ENCODE measurements at regions not wholly inside any gene's neighbourhood (a gene's known extent, or its start where the extent isn't known, plus 50 kb on each side); places are given as distances from the start of the nearest gene placed in this dataset.

GRCh38 chr4:102143433-102143832 lies 201.8 kb downstream of the SLC39A8 start:
- TF ChIP-seq CTCF (IDR thresholded peaks at IDR 0.05), result no peak
- Histone ChIP-seq H3K36me3 (replicated peaks in 1 of 2; ENCODE audit: control insufficient read depth in 1 of 2, insufficient read depth in 2 of 2, low read length in 2 of 2) (no peaks in the 10 kb centered on the region), H2AFZ (ENCODE audit: insufficient read depth, low read depth, low read length, poor library complexity, severe bottlenecking) (no peak overlapping the region), H3K9ac (ENCODE audit: insufficient read depth, low read length, poor library complexity, severe bottlenecking) (no peak overlapping the region), H3K27ac (ENCODE audit: low read depth in 1 of 2, low read length in 2 of 2) (no peak overlapping the region), H3K27me3 (ENCODE audit: control insufficient read depth in 2 of 2, insufficient read depth in 2 of 2, low read length in 2 of 2) (no peaks in the 10 kb centered on the region), H3K4me2 (replicated peaks; ENCODE audit: extremely low read depth, low read length, poor library complexity, severe bottlenecking) (no peak overlapping the region), H4K20me1 (ENCODE audit: insufficient read depth, low read length) (no peaks in the 10 kb centered on the region), H3K9me3 (replicated peaks in 1 of 2; ENCODE audit: control insufficient read depth in 1 of 2, insufficient read depth in 1 of 2, low read length in 2 of 2) (no peaks in the 10 kb centered on the region), H3K79me2 (ENCODE audit: insufficient read depth, low read length) (no peaks in the 10 kb centered on the region), H3K4me3 (replicated peaks in 1 of 3; ENCODE audit: low read depth in 2 of 3, low read length in 3 of 3) (no peak overlapping the region), H3K4me1 (ENCODE audit: control insufficient read depth in 1 of 2, insufficient read depth in 2 of 2, low read length in 2 of 2) (no peaks in the 10 kb centered on the region)
- H3K27ac Mint-ChIP-seq, result no peak overlapping the region
- no peak for DNase-seq
- H3K27me3 Mint-ChIP-seq (ENCODE audit: low read depth in 3 of 3), result peaks cover 0 to 2% (median 0%) of the 10 kb centered on the region in 3 donors
- no peaks in the 10 kb centered on the region for H3K36me3 Mint-ChIP-seq
- WGBS (ENCODE audit: insufficient coverage), result no CpG with 5 or more reads among the region's 1 CpG
- H3K4me1 Mint-ChIP-seq, result peaks cover 4% of the 10 kb centered on the region
- no peak overlapping the region for H3K4me3 Mint-ChIP-seq
- intact Hi-C loops (cut with micrococcal nuclease), result no loop called here
- peaks cover 0 to 4% (median 2%) of the 10 kb centered on the region in 7 donors for H3K9me3 Mint-ChIP-seq

GRCh38 chr4:102141842-102142241 lies 203.4 kb downstream of the SLC39A8 start:
- Histone ChIP-seq H4K20me1 (ENCODE audit: insufficient read depth, low read length) (no peaks in the 10 kb centered on the region), H3K4me3 (replicated peaks in 1 of 3; ENCODE audit: low read depth in 2 of 3, low read length in 3 of 3) (no peak overlapping the region), H3K79me2 (ENCODE audit: insufficient read depth, low read length) (no peaks in the 10 kb centered on the region), H3K9me3 (replicated peaks in 1 of 2; ENCODE audit: control insufficient read depth in 1 of 2, insufficient read depth in 1 of 2, low read length in 2 of 2) (no peaks in the 10 kb centered on the region), H3K27ac (ENCODE audit: low read depth in 1 of 2, low read length in 2 of 2) (no peak overlapping the region), H3K4me2 (replicated peaks; ENCODE audit: extremely low read depth, low read length, poor library complexity, severe bottlenecking) (no peak overlapping the region), H3K27me3 (ENCODE audit: control insufficient read depth in 2 of 2, insufficient read depth in 2 of 2, low read length in 2 of 2) (no peaks in the 10 kb centered on the region), H3K9ac (ENCODE audit: insufficient read depth, low read length, poor library complexity, severe bottlenecking) (no peak overlapping the region), H2AFZ (ENCODE audit: insufficient read depth, low read depth, low read length, poor library complexity, severe bottlenecking) (no peak overlapping the region), H3K4me1 (ENCODE audit: control insufficient read depth in 1 of 2, insufficient read depth in 2 of 2, low read length in 2 of 2) (no peaks in the 10 kb centered on the region), H3K36me3 (replicated peaks in 1 of 2; ENCODE audit: control insufficient read depth in 1 of 2, insufficient read depth in 2 of 2, low read length in 2 of 2) (no peaks in the 10 kb centered on the region)
- intact Hi-C loops (cut with micrococcal nuclease), result no loop called here
- WGBS (ENCODE audit: insufficient coverage), result no CpG with 5 or more reads among the region's 1 CpG
- Mint-ChIP-seq H3K9me3 (peaks cover 0 to 4% (median 2%) of the 10 kb centered on the region in 7 donors), H3K27me3 (ENCODE audit: low read depth in 3 of 3) (peaks cover 0 to 2% (median 0%) of the 10 kb centered on the region in 3 donors), H3K27ac (no peak overlapping the region), H3K4me1 (peaks cover 4% of the 10 kb centered on the region), H3K4me3 (no peak overlapping the region), H3K36me3 (no peaks in the 10 kb centered on the region)
- no peak for DNase-seq
- no peak for TF ChIP-seq CTCF (IDR thresholded peaks at IDR 0.05)

Measured in CD14-positive monocyte (primary cell).